OCI-LY1 (cell line): ENCODE measurements at regions not wholly inside any gene's neighbourhood (a gene's known extent, or its start where the extent isn't known, plus 50 kb on each side); places are given as distances from the start of the nearest gene placed in this dataset.

Experiments
- H2AFZ ChIP-seq: fragments of 200-600 bp; sonication (generic), shearing (Covaris generic); 2 replicates; pipeline ENCODE4 v1.6.0; 2014; ENCODE audit warnings: antibody characterized with exemption, mild to moderate bottlenecking, low read length
- H3F3A ChIP-seq: fragments of 200-600 bp; sonication (generic), shearing (Covaris generic); 2 replicates; pipeline ENCODE4 v1.6.0; 2014; ENCODE audit warnings: mild to moderate bottlenecking, antibody characterized with exemption, low read length, moderate library complexity; ENCODE audit not compliant: insufficient read depth
- H3K27ac ChIP-seq: fragments of 200-600 bp; sonication (generic); 2 replicates; pipeline ENCODE4 v1.5.1; 2014; ENCODE audit warnings: low read length, mixed run types, mild to moderate bottlenecking, low read depth; ENCODE audit not compliant: poor library complexity, severe bottlenecking
- H3K27me3 ChIP-seq: fragments of 200-600 bp; sonication (generic); 2 replicates; pipeline ENCODE4 v1.6.0; 2014; ENCODE audit warnings: antibody characterized with exemption, mild to moderate bottlenecking, low read length, moderate library complexity; ENCODE audit not compliant: insufficient read depth
- H3K36me3 ChIP-seq: fragments of 200-600 bp; sonication (generic); 2 replicates; pipeline ENCODE4 v1.6.1; 2014; ENCODE audit warnings: mild to moderate bottlenecking, antibody characterized with exemption, low read length, moderate library complexity, mixed read lengths; ENCODE audit not compliant: insufficient read depth
- H3K4me1 ChIP-seq: fragments of 200-600 bp; sonication (generic); 2 replicates; pipeline ENCODE4 v1.5.1; 2014; ENCODE audit warnings: mild to moderate bottlenecking, low read length, moderate library complexity; ENCODE audit not compliant: insufficient read depth, severe bottlenecking
- H3K4me2 ChIP-seq: fragments of 200-600 bp; sonication (generic), shearing (Covaris generic); 2 replicates; pipeline ENCODE4 v1.6.1; 2014; ENCODE audit warnings: low read length
- H3K4me3 ChIP-seq: fragments of 200-600 bp; sonication (generic); 2 replicates; pipeline ENCODE4 v1.5.1; 2014; ENCODE audit warnings: low read length, low read depth, mild to moderate bottlenecking, mixed read lengths; ENCODE audit not compliant: poor library complexity, severe bottlenecking
- H3K79me2 ChIP-seq: fragments of 200-600 bp; shearing (Covaris generic); 2 replicates; pipeline ENCODE4 v1.6.1; 2016; ENCODE audit warnings: mixed run types, low read length, mixed read lengths; ENCODE audit not compliant: insufficient read depth
- H3K9ac ChIP-seq: fragments of 200-600 bp; sonication (generic), shearing (Covaris generic); 2 replicates; pipeline ENCODE4 v1.6.1; 2014; ENCODE audit warnings: mild to moderate bottlenecking, low read length, mixed read lengths
- H3K9me2 ChIP-seq: fragments of 200-600 bp; sonication (generic), shearing (Covaris generic); 2 replicates; pipeline ENCODE4 v1.6.1; 2014; ENCODE audit warnings: low read depth, mild to moderate bottlenecking, low read length, mixed read lengths
- H3K9me3 ChIP-seq: fragments of 200-600 bp; shearing (Covaris generic); 2 replicates; pipeline ENCODE4 v1.6.1; 2014; ENCODE audit warnings: low read length, mixed read lengths
- H4K20me1 ChIP-seq: fragments of 200-600 bp; sonication (generic), shearing (Covaris generic); 2 replicates; pipeline ENCODE4 v1.6.0; 2016; ENCODE audit warnings: mild to moderate bottlenecking, low read length; ENCODE audit not compliant: insufficient read depth
- CTCF ChIP-seq: fragments of 200-600 bp; sonication (generic), shearing (Covaris generic); IDR thresholded peaks from 2 replicates; pipeline ENCODE4 v1.5.1; 2017; ENCODE audit warnings: mild to moderate bottlenecking, antibody characterized with exemption, low read length, moderate library complexity, mixed read lengths
- EZH2 ChIP-seq: fragments of 200-600 bp; sonication (generic), shearing (Covaris generic); IDR thresholded peaks from 2 replicates; pipeline ENCODE4 v1.8.0; 2017; ENCODE audit warnings: borderline replicate concordance, mixed run types, mild to moderate bottlenecking, antibody characterized with exemption, low read length, moderate library complexity, mixed read lengths

- no peaks in the 10 kb centered on the region for H3K79me2 ChIP-seq
- no peaks in the 10 kb centered on the region for H3K9me2 ChIP-seq
- no peak overlapping the region for H3K27ac ChIP-seq
- H3F3A ChIP-seq = no peaks in the 10 kb centered on the region
- no peaks in the 10 kb centered on the region for H4K20me1 ChIP-seq
- no peaks in the 10 kb centered on the region for H3K36me3 ChIP-seq
- no peak overlapping the region for H2AFZ ChIP-seq
- H3K4me1 ChIP-seq = no peaks in the 10 kb centered on the region
- no peak overlapping the region for H3K4me2 ChIP-seq
- no peak overlapping the region for H3K4me3 ChIP-seq
- peaks cover 15% of the 10 kb centered on the region for H3K27me3 ChIP-seq
- TF ChIP-seq EZH2 (no peak), CTCF (no peak)
- no peaks in the 10 kb centered on the region for H3K9me3 ChIP-seq
- H3K9ac ChIP-seq = no peak overlapping the region
These were observed 189.2 kb upstream of the C14orf180 start for GRCh38 chr14:104390221-104390931.

DNA sequence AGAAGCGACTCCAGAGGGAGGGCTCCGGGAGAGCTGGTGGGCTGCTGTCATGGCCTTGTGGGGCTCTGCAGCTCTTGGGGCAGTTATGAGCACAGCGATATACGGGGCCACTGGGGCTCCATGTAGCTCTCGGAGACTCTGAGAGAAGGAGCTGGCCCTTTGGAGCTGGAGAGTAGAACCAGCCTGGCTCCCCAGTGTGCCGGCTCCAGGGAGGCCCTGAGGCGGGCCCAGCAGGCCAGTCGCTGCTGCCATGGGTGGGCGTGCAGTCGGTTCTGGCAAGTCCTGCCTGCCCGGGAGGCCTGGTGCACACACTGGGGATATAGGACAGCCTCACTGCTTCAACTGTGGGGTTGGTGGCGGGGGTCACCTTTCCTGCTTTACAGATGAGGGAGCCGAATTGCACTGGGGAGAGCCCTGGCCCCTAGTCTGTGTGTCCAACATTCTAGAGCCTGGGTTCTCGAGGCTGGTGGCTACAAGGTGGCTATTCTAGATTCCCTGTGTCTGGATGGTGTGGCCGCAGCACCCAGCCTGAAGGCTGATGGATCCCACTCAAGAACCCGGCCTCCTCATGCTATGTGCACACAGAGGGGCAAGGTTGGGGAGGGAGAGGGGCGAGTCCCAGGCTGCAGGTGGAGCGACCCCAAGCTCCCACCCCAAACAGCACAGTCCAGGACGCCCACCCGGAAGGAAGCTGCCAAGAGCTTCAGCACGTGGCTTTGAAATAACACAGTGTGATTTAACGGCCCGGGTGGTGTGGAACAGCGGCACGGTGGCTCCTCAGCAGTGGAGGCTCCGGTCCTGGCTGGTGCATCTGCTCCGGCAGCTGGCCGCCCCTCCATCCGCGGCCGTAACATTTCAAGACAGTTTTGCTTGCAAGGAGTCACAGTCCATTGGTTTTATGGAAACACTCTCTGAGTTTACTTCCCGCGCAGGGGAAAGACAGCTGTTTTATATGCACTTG is 188.3 kb upstream of the C14orf180 start:
- no peak overlapping the region for H3K9ac ChIP-seq

DNA sequence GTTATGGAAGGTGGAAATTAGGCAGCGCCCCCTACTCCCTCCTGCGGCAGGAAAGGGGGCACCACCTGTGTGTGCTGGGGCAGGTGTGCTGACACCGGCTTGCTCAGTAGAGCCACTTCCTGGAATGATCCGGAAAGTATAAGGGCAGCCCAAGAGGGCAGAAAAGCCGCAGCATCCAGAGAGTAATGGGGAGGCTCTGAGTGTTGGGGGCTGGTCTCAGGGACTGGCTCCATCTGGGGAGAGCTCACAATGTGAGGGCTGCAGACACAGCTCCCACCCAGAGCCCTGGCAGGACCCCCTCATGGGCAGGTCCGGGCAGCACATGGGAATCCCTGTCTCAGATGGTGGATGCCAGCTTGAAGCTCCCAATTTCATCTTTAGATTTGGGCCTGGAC is 187.6 kb upstream of the C14orf180 start:
- TF ChIP-seq CTCF (no peak), EZH2 (no peak)
- no peaks in the 10 kb centered on the region for H3K4me1 ChIP-seq
- no peak overlapping the region for H3K4me2 ChIP-seq
- H3K36me3 ChIP-seq = no peaks in the 10 kb centered on the region
- no peak overlapping the region for H3K4me3 ChIP-seq
- H3F3A ChIP-seq = no peaks in the 10 kb centered on the region
- H4K20me1 ChIP-seq = no peaks in the 10 kb centered on the region
- H3K79me2 ChIP-seq = no peaks in the 10 kb centered on the region
- no peaks in the 10 kb centered on the region for H3K9me3 ChIP-seq
- no peak overlapping the region for H3K27ac ChIP-seq
- no peak overlapping the region for H3K9ac ChIP-seq
- H2AFZ ChIP-seq = no peak overlapping the region
- H3K27me3 ChIP-seq = peaks cover 19% of the 10 kb centered on the region
- H3K9me2 ChIP-seq = no peaks in the 10 kb centered on the region

More for the DNA sequence above, 188.3 kb upstream of the C14orf180 start:
- Histone ChIP-seq H4K20me1 (no peaks in the 10 kb centered on the region), H3F3A (no peaks in the 10 kb centered on the region), H3K4me1 (no peaks in the 10 kb centered on the region), H3K36me3 (no peaks in the 10 kb centered on the region), H2AFZ (no peak overlapping the region), H3K4me3 (no peak overlapping the region), H3K9me2 (no peaks in the 10 kb centered on the region), H3K79me2 (no peaks in the 10 kb centered on the region), H3K27me3 (peaks cover 15% of the 10 kb centered on the region), H3K9me3 (no peaks in the 10 kb centered on the region), H3K27ac (no peak overlapping the region), H3K4me2 (no peak overlapping the region)
- TF ChIP-seq CTCF (no peak), EZH2 (no peak)
